Erythroblast (primary cell): ENCODE measurements at regions not wholly inside any gene's neighbourhood (a gene's known extent, or its start where the extent isn't known, plus 50 kb on each side); places are given as distances from the start of the nearest gene placed in this dataset.

ENCODE experiments used
- GATA1 ChIP-seq: IDR thresholded peaks from 2 replicates; pipeline ENCODE4 v1.6.1; 2011; ENCODE audit warnings: low read depth, mild to moderate bottlenecking, control low read depth, low read length, moderate library complexity
- POLR2A ChIP-seq: IDR thresholded peaks from 2 replicates; pipeline ENCODE4 v1.6.1; 2011; ENCODE audit warnings: mild to moderate bottlenecking, low read length

DNA sequence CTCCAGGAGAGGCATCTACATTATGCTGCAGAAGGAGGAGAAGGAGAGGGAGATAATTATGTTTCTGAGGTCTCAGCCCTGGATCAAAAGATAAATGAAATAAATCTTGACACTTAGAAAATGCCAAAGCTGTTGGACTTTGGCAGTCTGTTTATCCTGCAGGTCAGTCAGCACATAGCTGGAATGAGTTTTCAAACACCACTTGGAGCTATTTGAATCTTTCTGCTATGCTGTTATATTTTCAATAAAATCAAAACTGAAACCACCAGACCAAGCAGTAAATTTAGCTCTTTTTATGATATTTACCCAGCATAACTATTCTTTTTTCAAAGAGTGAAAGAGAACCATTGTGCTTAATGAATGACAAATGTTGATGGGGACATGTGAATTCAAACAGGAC is 505.1 kb upstream of the ITGA1 start:
- TF ChIP-seq POLR2A = no peak
- TF ChIP-seq GATA1 = no peak
